ENCODE measurements at regions not wholly inside any gene's neighbourhood (a gene's known extent, or its start where the extent isn't known, plus 50 kb on each side); places are given as distances from the start of the nearest gene placed in this dataset.
A peak's percentile ranks its signal among the peaks of the same experiment; 100 is the strongest.

GRCh38 chr17:36748272-36748671 lies 146.9 kb downstream of the MRM1 start:
- Histone ChIP-seq H3K4me3 (ENCODE audit: low read depth, low read length) (no peak overlapping the region), H3K36me3 (ENCODE audit: control insufficient read depth, insufficient read depth, low read length) (no peaks in the 10 kb centered on the region), H3K27me3 (ENCODE audit: control insufficient read depth, insufficient read depth, low read length) (peaks cover 13% of the 10 kb centered on the region)
- ChIA-PET CTCF (interaction anchor here (1.2 kb wide), 1 partner anchor 16 kb away, joined by 3 read pairs; no protein-coding TSS in a partner anchor), POLR2A (no interaction called here)
- DNase-seq (ENCODE audit: low read depth), result no peak
- no peak for TF ChIP-seq CTCF (IDR thresholded peaks at IDR 0.05; ENCODE audit: insufficient read depth, low read depth, low read length)

- DNase-seq (ENCODE audit: low read depth), result no peak
- Histone ChIP-seq H3K27me3 (ENCODE audit: control insufficient read depth, insufficient read depth, low read length) (peaks cover 11% of the 10 kb centered on the region), H3K36me3 (ENCODE audit: control insufficient read depth, insufficient read depth, low read length) (no peaks in the 10 kb centered on the region), H3K4me3 (ENCODE audit: low read depth, low read length) (no peak overlapping the region)
- CTCF ChIA-PET, result interaction anchor here (1.2 kb wide), 1 partner anchor 15 kb away, joined by 3 read pairs; no protein-coding TSS in a partner anchor
- POLR2A ChIA-PET, result no interaction called here
- no peak for TF ChIP-seq CTCF (IDR thresholded peaks at IDR 0.05; ENCODE audit: insufficient read depth, low read depth, low read length)
These were observed 148.1 kb downstream of the MRM1 start for GRCh38 chr17:36749493-36749892.

GRCh38 chr17:36750316-36750885 lies 149.0 kb downstream of the MRM1 start:
- no peak for DNase-seq (ENCODE audit: low read depth)
- TF ChIP-seq CTCF (IDR thresholded peaks at IDR 0.05; ENCODE audit: insufficient read depth, low read depth, low read length), result no peak
- peaks cover 9% of the 10 kb centered on the region; the same call in 1 of the 2 replicates for H3K27me3 ChIP-seq (ENCODE audit: control insufficient read depth, insufficient read depth, low read length)
- H3K4me3 ChIP-seq (ENCODE audit: low read depth, low read length), result no peak overlapping the region
- H3K36me3 ChIP-seq (ENCODE audit: control insufficient read depth, insufficient read depth, low read length), result no peaks in the 10 kb centered on the region
- CTCF ChIA-PET, result no interaction called here
- POLR2A ChIA-PET, result no interaction called here

GRCh38 chr17:36752096-36752888 lies 150.9 kb downstream of the MRM1 start:
- ChIA-PET POLR2A (no interaction called here), CTCF (no interaction called here)
- Histone ChIP-seq H3K27me3 (ENCODE audit: control insufficient read depth, insufficient read depth, low read length) (peaks cover 7% of the 10 kb centered on the region; the same call in 1 of the 2 replicates), H3K36me3 (ENCODE audit: control insufficient read depth, insufficient read depth, low read length) (no peaks in the 10 kb centered on the region), H3K4me3 (ENCODE audit: low read depth, low read length) (no peak overlapping the region)
- DNase-seq (ENCODE audit: low read depth), result no peak
- TF ChIP-seq CTCF (IDR thresholded peaks at IDR 0.05; ENCODE audit: insufficient read depth, low read depth, low read length), result no peak

GRCh38 chr17:36755586-36755985 lies 154.2 kb downstream of the MRM1 start:
- no peak for DNase-seq (ENCODE audit: low read depth)
- CTCF ChIA-PET, result no interaction called here
- Histone ChIP-seq H3K4me3 (ENCODE audit: low read depth, low read length) (no peak overlapping the region), H3K36me3 (ENCODE audit: control insufficient read depth, insufficient read depth, low read length) (no peaks in the 10 kb centered on the region), H3K27me3 (ENCODE audit: control insufficient read depth, insufficient read depth, low read length) (peaks cover 2% of the 10 kb centered on the region; the same call in 1 of the 2 replicates)
- POLR2A ChIA-PET, result no interaction called here
- TF ChIP-seq CTCF (IDR thresholded peaks at IDR 0.05; ENCODE audit: insufficient read depth, low read depth, low read length), result peak; percentile 24

Measured in BJ (cell line).